Suppressor macrophage (primary cell): ENCODE measurements at regions not wholly inside any gene's neighbourhood (a gene's known extent, or its start where the extent isn't known, plus 50 kb on each side); places are given as distances from the start of the nearest gene placed in this dataset.

Experiments
- DNase-seq, 4 experiments: peaks; one replicate each; pipeline ENCODE4 v3.0.0-alpha.2; 2020 to 2022

DNA sequence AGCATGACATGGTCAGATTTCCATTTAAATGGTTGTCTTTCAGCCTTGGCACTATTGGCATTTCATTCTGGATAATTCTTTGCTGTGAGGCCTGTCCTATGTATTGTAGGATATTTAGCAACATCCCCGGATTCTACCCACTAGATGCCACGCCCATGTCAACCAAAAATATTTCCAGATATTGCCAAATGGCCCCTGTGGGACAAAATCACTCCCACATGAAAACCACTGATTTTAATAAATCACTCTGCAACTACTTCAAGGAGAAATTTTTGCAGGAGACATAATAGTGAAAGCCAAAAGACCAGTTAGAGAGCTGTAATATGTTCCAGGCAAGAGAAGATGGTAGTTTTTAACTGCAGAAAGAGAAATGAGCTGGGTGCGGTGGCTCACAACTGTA is 55.9 kb upstream of the RARB start:
- DNase-seq = no peak

DNA sequence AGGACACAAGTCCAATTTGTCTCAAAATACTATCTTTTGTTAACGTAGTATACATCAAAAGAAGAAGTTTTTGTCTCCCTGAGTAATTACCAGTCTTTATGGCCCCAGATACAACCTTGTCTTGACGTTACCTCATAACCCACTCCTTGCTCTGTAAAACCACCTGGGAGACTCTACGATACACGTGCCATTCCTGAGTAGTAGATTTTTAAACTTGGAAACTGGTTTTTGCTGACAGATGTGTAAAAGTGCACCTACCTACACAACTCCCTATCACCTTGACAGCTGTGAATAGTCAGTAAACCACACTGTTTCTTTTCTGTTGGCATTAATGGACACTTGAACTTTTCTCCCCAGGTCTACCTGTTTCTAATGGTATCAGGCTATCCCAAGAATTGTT is 51.7 kb upstream of the RARB start:
- DNase-seq = no peak

DNA sequence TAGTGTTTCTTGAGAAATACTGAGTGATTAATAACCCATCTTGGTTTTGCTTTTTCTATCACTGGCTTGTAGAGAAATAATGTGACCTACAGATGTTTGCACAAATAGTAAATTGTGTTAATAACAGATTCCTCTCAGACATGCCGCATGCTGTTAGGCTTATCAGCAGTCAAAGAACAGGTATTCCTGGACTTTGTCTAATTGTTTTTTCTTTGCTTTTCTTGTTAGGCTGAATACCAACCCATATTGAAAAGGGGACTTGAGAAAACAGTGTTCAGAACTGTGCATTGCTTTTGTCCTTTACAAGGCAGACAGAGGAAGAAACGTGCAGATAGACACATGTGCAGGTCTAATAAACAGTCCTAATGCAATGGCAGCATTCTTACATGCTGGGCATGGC is 51.0 kb upstream of the RARB start:
- DNase-seq = no peak
